Gastroesophageal sphincter (tissue), 3 donors: ENCODE measurements at regions not wholly inside any gene's neighbourhood (a gene's known extent, or its start where the extent isn't known, plus 50 kb on each side); places are given as distances from the start of the nearest gene placed in this dataset.

ENCODE experiments used
- POLR2A ChIP-seq, 2 donors: fragments of 450-650 bp; IDR thresholded peaks; one replicate each; pipeline ENCODE4 v1.6.1; 2017; ENCODE audit warnings: antibody characterized with exemption in 2 of 2, mild to moderate bottlenecking in 2 of 2, moderate library complexity in 1 of 2
- POLR2AphosphoS5 ChIP-seq: sonication (generic); formaldehyde crosslinking; IDR thresholded peaks from one replicate; pipeline ENCODE4 v1.6.1; 2017; ENCODE audit warnings: antibody characterized with exemption
- TF ChIP-seq, protein P1 (sequence below), 4 experiments: fragments of 200-600 bp in 2 of 4; fragments of 450-650 bp in 2 of 4; sonication (generic) in 1 of 4; IDR thresholded peaks; one replicate each; pipeline ENCODE4 v1.5.1; 2017 to 2019; ENCODE audit warnings: antibody characterized with exemption in 4 of 4, mild to moderate bottlenecking in 2 of 4, moderate library complexity in 2 of 4

DNA sequence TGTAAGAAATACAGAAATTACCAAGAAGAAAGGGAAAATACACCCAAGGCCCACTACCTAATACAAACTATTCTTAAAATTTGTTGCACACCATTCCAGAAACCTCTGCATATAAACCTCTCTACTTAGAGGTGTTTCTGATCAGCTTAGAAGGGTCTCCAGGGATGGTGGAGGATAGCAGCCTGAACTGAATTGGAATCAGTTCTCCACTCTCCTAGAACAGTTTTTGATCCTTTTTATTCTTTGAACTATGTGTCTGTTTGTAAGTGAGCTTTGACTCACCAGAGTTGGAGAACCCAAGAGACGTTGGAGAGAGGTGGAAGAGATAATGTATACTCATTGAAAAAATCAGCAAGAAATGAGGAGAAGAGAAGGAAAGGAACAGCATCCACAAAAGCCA lies 96.6 kb upstream of the OTUD4 start:
- TF ChIP-seq, protein P1, sequence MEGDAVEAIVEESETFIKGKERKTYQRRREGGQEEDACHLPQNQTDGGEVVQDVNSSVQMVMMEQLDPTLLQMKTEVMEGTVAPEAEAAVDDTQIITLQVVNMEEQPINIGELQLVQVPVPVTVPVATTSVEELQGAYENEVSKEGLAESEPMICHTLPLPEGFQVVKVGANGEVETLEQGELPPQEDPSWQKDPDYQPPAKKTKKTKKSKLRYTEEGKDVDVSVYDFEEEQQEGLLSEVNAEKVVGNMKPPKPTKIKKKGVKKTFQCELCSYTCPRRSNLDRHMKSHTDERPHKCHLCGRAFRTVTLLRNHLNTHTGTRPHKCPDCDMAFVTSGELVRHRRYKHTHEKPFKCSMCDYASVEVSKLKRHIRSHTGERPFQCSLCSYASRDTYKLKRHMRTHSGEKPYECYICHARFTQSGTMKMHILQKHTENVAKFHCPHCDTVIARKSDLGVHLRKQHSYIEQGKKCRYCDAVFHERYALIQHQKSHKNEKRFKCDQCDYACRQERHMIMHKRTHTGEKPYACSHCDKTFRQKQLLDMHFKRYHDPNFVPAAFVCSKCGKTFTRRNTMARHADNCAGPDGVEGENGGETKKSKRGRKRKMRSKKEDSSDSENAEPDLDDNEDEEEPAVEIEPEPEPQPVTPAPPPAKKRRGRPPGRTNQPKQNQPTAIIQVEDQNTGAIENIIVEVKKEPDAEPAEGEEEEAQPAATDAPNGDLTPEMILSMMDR (IDR thresholded peaks at IDR 0.05) = no peak
- TF ChIP-seq POLR2A (IDR thresholded peaks at IDR 0.05) (no peak), POLR2AphosphoS5 (no peak)
